Erythroblast (primary cell): ENCODE measurements at regions not wholly inside any gene's neighbourhood (a gene's known extent, or its start where the extent isn't known, plus 50 kb on each side); places are given as distances from the start of the nearest gene placed in this dataset.

Source experiments
- GATA1 ChIP-seq: IDR thresholded peaks from 2 replicates; pipeline ENCODE4 v1.6.1; 2011; ENCODE audit warnings: low read depth, mild to moderate bottlenecking, control low read depth, low read length, moderate library complexity
- POLR2A ChIP-seq: IDR thresholded peaks from 2 replicates; pipeline ENCODE4 v1.6.1; 2011; ENCODE audit warnings: mild to moderate bottlenecking, low read length

GRCh38 chr10:90326498-90327267 lies 531.2 kb downstream of the HTR7 start:
- TF ChIP-seq POLR2A (no peak), GATA1 (no peak)
